ENCODE measurements at regions not wholly inside any gene's neighbourhood (a gene's known extent, or its start where the extent isn't known, plus 50 kb on each side); places are given as distances from the start of the nearest gene placed in this dataset.

DNA sequence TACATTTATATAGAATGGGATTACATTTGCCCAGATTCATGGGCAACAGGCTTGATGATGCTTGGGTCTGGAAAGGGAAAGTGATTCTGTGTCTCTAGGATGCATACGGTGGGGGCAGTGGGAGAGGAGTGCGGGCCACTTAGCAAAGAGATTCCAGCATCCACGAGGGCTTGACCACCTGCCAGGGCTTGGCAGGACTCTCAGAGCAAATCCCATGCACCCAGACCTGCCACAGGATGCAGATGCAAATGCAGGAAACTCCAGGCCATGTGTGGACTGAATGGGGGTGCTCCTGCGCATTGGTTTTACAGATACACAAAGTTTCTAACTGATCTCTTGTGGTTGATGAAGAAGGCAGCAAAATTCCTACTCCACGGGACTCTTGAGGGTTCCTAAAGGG, 334.7 kb downstream of the CYRIA start:
- Histone ChIP-seq H3K9me3 (no peaks in the 10 kb centered on the region; the same call in 1 of the 2 replicates), H3K36me3 (no peaks in the 10 kb centered on the region), H3K4me1 (peaks cover 50% of the 10 kb centered on the region), H3K27me3 (no peaks in the 10 kb centered on the region), H3K4me3 (ENCODE audit: low read depth, low read length) (no peak overlapping the region)
- DNase-seq: peak; percentile 100
- TF ChIP-seq, protein P1, sequence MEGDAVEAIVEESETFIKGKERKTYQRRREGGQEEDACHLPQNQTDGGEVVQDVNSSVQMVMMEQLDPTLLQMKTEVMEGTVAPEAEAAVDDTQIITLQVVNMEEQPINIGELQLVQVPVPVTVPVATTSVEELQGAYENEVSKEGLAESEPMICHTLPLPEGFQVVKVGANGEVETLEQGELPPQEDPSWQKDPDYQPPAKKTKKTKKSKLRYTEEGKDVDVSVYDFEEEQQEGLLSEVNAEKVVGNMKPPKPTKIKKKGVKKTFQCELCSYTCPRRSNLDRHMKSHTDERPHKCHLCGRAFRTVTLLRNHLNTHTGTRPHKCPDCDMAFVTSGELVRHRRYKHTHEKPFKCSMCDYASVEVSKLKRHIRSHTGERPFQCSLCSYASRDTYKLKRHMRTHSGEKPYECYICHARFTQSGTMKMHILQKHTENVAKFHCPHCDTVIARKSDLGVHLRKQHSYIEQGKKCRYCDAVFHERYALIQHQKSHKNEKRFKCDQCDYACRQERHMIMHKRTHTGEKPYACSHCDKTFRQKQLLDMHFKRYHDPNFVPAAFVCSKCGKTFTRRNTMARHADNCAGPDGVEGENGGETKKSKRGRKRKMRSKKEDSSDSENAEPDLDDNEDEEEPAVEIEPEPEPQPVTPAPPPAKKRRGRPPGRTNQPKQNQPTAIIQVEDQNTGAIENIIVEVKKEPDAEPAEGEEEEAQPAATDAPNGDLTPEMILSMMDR (IDR thresholded peaks at IDR 0.05; ENCODE audit: low read depth, low read length): no peak

DNA sequence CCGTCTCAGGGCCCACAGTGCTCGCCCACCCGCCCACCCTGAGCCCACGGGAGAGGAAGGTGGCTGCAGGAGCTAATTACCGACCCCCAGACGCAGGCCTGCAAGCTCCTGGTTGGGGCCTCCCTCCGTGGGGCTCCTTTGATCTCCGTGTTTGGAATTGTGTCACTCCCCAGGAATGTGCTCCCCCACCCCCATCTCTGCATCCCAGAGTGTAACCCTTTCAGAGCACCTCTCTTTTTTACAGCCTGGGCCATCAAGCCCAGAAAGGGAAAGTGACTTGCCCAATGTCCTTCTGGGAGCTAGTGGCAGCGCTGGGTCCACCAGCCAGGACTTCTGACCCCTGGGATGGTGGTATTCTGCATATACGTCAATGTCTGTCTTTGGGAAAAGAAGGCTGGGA, 335.1 kb downstream of the CYRIA start:
- Histone ChIP-seq H3K4me3 (ENCODE audit: low read depth, low read length) (no peak overlapping the region), H3K9me3 (no peaks in the 10 kb centered on the region; the same call in 1 of the 2 replicates), H3K4me1 (peaks cover 50% of the 10 kb centered on the region)

DNA sequence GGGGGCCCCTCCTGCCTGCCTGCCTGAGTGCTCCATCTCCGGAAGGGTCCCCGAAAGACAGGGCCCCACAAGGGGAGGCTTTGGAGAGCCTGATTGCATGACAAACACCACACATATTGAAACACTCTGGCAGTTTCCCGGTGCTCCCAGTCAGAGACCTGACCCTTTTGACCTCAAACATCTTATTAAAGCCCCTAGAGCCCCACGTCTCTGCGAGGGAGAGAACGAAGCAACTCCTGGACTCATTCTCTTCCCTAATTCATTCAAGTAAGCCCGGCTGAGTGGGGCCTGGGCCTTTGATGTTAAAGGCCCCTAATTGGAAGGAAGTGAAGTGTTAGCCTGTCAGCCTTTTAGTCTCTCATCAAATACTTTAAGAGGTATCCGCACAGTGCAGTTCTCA, 335.6 kb downstream of the CYRIA start:
- TF ChIP-seq, protein P1 (IDR thresholded peaks at IDR 0.05; ENCODE audit: low read depth, low read length): no peak
- no peak overlapping the region for H3K4me3 ChIP-seq (ENCODE audit: low read depth, low read length)
- no peaks in the 10 kb centered on the region for H3K36me3 ChIP-seq
- peaks cover 50% of the 10 kb centered on the region for H3K4me1 ChIP-seq
- H3K9me3 ChIP-seq: no peaks in the 10 kb centered on the region; the same call in 1 of the 2 replicates
- H3K27me3 ChIP-seq: no peaks in the 10 kb centered on the region
- peak; percentile 100 for DNase-seq

More for the DNA sequence above, 335.1 kb downstream of the CYRIA start:
- TF ChIP-seq, protein P1 (IDR thresholded peaks at IDR 0.05; ENCODE audit: low read depth, low read length): no peak
- peak; percentile 100 for DNase-seq
- no peaks in the 10 kb centered on the region for H3K36me3 ChIP-seq
- H3K27me3 ChIP-seq: no peaks in the 10 kb centered on the region

DNA sequence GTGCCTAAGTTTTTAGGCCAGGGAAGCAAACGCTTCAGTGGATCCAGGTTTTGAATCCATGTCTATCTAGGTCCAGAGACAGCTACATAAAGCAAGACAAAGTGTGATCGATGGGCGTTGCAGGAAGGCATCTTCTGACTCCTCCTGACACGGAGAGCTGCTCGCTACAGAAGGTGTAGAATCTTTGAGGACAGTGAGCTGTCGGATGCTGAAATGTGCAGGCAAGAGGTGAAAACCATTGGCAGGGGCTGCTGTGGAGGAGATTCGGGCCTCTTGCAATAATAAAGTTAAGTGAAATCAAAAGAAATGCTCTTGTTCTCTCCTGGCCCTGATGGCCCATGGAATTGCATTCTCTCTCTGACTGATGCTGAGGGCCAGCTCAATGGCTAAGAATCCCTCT, 336.2 kb downstream of the CYRIA start:
- Histone ChIP-seq H3K4me1 (peaks cover 50% of the 10 kb centered on the region), H3K36me3 (no peaks in the 10 kb centered on the region), H3K27me3 (no peaks in the 10 kb centered on the region), H3K4me3 (ENCODE audit: low read depth, low read length) (no peak overlapping the region), H3K9me3 (no peaks in the 10 kb centered on the region; the same call in 1 of the 2 replicates)
- DNase-seq: peak; percentile 98
- TF ChIP-seq, protein P1 (IDR thresholded peaks at IDR 0.05; ENCODE audit: low read depth, low read length): no peak

DNA sequence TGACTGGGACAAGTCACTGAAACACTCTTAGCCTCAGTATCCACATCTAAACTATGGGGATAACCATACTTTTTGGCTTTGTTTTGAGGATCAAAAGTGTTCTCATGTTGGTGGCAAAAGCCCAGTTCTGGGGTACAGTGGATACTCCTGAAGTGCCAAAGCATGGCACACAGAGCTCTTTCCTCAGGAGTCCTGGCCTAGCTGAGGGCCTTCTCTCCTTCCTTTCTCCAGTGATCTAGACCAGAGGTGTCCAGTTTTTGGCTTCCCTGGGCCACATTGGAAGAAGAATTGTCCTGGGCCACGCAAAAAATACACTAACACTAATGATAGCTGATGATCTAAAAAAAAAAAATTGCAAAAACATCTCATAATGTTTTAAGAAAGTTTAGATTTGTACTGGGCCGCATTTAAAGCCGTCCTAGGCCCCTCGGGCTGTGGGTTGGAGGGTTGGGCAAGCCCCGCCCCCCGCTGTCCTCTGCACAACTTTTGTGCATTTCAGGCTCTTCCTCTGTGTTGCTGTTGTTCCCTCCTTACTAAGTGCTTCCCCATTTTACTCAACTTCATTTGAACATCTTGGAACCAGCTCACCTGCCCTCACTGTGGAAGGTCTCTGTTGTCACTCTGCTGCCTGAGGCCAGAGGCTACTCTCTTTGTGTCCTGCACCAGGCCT, 337.0 kb downstream of the CYRIA start:
- TF ChIP-seq, protein P1 (IDR thresholded peaks at IDR 0.05; ENCODE audit: low read depth, low read length): no peak
- Histone ChIP-seq H3K9me3 (no peaks in the 10 kb centered on the region; the same call in 1 of the 2 replicates), H3K4me3 (ENCODE audit: low read depth, low read length) (no peak overlapping the region), H3K27me3 (no peaks in the 10 kb centered on the region), H3K36me3 (no peaks in the 10 kb centered on the region), H3K4me1 (peaks cover 55% of the 10 kb centered on the region)
- DNase-seq: peak; percentile 100

DNA sequence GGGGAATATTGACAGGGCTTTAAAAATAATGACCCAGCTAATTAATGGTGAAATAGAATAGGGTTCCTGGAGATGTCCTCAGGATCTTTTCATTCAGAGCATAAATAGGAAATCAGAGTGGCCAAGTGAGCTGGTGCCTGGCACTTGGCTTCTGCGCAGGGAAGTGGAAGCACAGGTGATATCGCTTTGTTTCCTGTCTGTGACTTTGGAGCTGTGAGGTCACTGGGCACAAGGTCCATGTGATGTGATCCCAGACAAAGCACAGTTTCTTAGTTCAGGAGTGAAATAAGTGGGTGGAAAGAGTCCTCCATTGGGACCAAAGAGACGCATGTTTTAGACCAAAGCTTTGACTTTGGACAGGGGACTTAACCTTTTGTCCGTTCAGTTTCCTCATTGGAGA, 338.3 kb downstream of the CYRIA start:
- Histone ChIP-seq H3K9me3 (no peaks in the 10 kb centered on the region; the same call in 1 of the 2 replicates), H3K27me3 (no peaks in the 10 kb centered on the region), H3K4me1 (peaks cover 57% of the 10 kb centered on the region), H3K4me3 (ENCODE audit: low read depth, low read length) (no peak overlapping the region), H3K36me3 (no peaks in the 10 kb centered on the region)
- peak; percentile 96 for DNase-seq
- TF ChIP-seq, protein P1 (IDR thresholded peaks at IDR 0.05; ENCODE audit: low read depth, low read length): no peak
